ENCODE measurements at regions not wholly inside any gene's neighbourhood (a gene's known extent, or its start where the extent isn't known, plus 50 kb on each side); places are given as distances from the start of the nearest gene placed in this dataset.
"Not testable (repeated sequence)": the region's sequence is repeated elsewhere in the genome, so short reads cannot be mapped to it uniquely, and the experiment has no call there.

DNA sequence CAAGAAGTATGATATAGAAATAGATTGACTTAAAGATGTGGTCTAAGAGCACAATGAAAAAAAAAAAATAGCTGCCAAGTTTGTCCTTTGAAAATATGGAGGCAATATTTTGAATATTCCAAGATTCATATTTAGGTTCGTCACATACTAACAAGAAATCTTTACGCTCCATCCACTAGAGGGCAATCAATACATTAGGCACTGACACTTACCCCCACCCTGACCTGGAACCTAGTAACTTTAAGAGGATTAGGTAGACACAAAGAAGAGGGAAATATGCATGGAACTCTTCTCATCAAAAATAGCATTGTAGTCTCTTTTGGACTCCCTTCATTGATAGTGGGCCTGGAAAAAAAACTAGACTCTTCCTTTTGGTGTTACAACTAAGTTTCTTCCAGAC is 1108.1 kb downstream of the PCDH19 start:
- H3K27me3 Mint-ChIP-seq = peaks cover 3% of the 10 kb centered on the region
- no peak overlapping the region for H3K27ac Mint-ChIP-seq
- DNase-seq (ENCODE audit: extremely low spot score, unreplicated experiment) = no peak
- H3K4me3 Mint-ChIP-seq = no peak overlapping the region
- no peaks in the 10 kb centered on the region for H3K9me3 Mint-ChIP-seq
- peaks cover 9% of the 10 kb centered on the region for H3K4me1 Mint-ChIP-seq (ENCODE audit: unreplicated experiment)
- H3K36me3 Mint-ChIP-seq = no peaks in the 10 kb centered on the region
- TF ChIP-seq, protein P1, sequence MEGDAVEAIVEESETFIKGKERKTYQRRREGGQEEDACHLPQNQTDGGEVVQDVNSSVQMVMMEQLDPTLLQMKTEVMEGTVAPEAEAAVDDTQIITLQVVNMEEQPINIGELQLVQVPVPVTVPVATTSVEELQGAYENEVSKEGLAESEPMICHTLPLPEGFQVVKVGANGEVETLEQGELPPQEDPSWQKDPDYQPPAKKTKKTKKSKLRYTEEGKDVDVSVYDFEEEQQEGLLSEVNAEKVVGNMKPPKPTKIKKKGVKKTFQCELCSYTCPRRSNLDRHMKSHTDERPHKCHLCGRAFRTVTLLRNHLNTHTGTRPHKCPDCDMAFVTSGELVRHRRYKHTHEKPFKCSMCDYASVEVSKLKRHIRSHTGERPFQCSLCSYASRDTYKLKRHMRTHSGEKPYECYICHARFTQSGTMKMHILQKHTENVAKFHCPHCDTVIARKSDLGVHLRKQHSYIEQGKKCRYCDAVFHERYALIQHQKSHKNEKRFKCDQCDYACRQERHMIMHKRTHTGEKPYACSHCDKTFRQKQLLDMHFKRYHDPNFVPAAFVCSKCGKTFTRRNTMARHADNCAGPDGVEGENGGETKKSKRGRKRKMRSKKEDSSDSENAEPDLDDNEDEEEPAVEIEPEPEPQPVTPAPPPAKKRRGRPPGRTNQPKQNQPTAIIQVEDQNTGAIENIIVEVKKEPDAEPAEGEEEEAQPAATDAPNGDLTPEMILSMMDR (conservative IDR thresholded peaks at IDR 0.05) = peak; percentile 71

DNA sequence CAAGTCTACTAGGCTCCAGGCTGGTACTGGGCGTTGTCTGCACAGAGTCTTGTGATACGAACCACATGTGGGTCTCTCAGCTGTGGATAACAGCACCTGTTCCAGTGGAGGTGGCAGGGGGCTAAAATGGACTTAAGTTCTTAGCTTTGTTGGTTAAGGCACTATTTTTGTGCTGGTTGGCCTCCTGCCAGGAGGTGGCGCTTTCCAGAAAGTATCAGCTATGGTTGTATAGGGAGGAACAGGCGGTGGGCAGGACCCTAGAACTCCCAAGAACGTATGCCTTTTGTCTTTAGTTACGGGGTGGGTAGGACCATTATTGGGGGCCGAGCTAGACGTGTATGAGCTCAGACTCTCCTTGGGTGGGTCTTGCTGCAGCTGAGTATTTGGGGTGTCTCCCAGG is 1138.4 kb downstream of the PCDH19 start:
- no peak for DNase-seq (ENCODE audit: extremely low spot score, unreplicated experiment)
- Mint-ChIP-seq H3K36me3 (no peaks in the 10 kb centered on the region), H3K27me3 (no peaks in the 10 kb centered on the region), H3K9me3 (no peaks in the 10 kb centered on the region), H3K27ac (no peak overlapping the region), H3K4me3 (no peak overlapping the region), H3K4me1 (ENCODE audit: unreplicated experiment) (no peaks in the 10 kb centered on the region)
- TF ChIP-seq, protein P1 (conservative IDR thresholded peaks at IDR 0.05) = no peak

DNA sequence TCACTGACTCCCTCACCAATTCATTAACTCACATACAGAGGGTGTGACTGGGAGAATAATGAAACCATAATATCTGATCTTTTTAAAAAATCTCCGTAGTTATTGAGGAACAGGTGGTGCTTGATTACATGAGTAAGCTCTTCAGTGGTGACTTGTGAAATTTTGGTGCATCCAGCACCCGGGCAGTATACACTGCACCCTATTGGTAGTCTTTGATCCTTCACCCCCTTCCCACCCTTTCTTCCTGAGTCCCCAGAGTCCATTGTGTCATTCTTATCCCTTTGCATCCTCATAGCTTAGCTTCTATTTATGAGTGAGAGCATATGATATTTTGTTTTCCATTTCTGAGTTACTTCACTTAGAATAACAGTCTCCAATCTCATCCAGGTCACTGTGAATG is 1143.8 kb downstream of the PCDH19 start:
- Mint-ChIP-seq H3K4me1 (ENCODE audit: unreplicated experiment) (no peaks in the 10 kb centered on the region), H3K9me3 (no peaks in the 10 kb centered on the region), H3K36me3 (no peaks in the 10 kb centered on the region), H3K27me3 (no peaks in the 10 kb centered on the region), H3K27ac (no peak overlapping the region), H3K4me3 (no peak overlapping the region)
- no peak for DNase-seq (ENCODE audit: extremely low spot score, unreplicated experiment)
- TF ChIP-seq, protein P1 (conservative IDR thresholded peaks at IDR 0.05) = no peak

DNA sequence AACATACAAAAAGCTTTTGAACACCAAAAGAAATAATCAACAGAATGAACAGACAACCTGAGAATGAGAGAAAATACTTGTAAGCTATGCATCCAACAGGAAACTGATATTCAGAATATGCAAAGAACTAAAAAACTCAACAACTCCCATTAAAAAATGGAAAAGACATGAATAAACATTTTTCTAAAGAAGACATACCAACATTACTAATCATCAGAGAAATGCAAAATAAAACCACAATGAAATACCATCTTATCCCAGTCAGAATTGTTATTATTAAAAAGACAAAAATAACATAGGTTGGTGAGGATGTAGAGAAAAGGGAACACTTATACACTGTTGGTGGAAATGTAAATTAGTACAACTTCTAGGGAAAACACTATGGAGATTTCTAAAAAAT is 1161.9 kb downstream of the PCDH19 start:
- no peaks in the 10 kb centered on the region for H3K4me1 Mint-ChIP-seq (ENCODE audit: unreplicated experiment)
- H3K27ac Mint-ChIP-seq = no peak overlapping the region
- no peak for DNase-seq (ENCODE audit: extremely low spot score, unreplicated experiment)
- H3K4me3 Mint-ChIP-seq = no peak overlapping the region
- H3K9me3 Mint-ChIP-seq = no peaks in the 10 kb centered on the region
- H3K36me3 Mint-ChIP-seq = no peaks in the 10 kb centered on the region
- H3K27me3 Mint-ChIP-seq = no peaks in the 10 kb centered on the region
- TF ChIP-seq, protein P1 (conservative IDR thresholded peaks at IDR 0.05) = no peak

DNA sequence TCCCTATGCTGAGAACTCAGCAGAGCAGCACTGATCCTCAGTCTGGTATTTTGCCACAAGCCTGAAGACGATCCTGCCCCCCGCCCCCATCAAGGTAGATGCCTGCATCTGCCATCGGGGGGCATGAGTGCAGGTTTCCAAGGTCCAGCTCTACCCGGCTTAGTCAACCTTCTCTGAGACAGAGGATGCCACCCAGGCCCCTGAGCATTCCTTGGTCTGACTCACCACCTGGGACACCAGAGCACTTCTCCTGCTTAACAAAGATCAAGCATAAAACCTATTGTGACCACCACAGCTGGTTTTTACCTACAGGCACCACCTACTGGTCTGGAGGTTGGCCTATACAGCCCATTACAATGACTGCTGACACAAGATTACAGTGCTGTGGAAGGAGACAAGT is 1168.1 kb downstream of the PCDH19 start:
- Mint-ChIP-seq H3K9me3 (no peaks in the 10 kb centered on the region), H3K4me3 (no peak overlapping the region), H3K27me3 (no peaks in the 10 kb centered on the region), H3K27ac (no peak overlapping the region), H3K36me3 (no peaks in the 10 kb centered on the region), H3K4me1 (ENCODE audit: unreplicated experiment) (no peaks in the 10 kb centered on the region)
- TF ChIP-seq, protein P1 (conservative IDR thresholded peaks at IDR 0.05) = no peak
- DNase-seq (ENCODE audit: extremely low spot score, unreplicated experiment) = no peak

DNA sequence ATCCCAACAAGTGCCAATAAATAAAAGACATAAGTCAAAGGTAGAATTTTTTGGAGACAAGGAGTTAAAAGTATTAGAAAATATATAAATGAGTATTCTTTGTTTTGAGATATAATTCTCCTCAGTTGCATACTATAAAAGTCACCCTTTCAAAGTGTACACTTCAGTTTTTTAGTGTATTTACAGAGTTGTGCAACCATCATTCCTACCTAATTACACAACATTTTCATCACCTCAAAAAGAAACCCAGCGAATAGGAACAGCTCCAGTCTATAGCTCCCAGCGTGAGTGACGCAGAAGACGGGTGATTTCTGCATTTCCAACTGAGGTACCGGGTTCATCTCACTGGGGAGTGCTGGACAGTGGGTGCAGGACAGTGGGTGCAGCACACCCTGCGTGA is 1175.7 kb downstream of the PCDH19 start:
- not testable (repeated sequence) for H3K27ac Mint-ChIP-seq; H3K4me1 Mint-ChIP-seq (ENCODE audit: unreplicated experiment); DNase-seq (ENCODE audit: extremely low spot score, unreplicated experiment)

More for the DNA sequence above, 1175.7 kb downstream of the PCDH19 start:
- H3K9me3 Mint-ChIP-seq, H3K27me3 Mint-ChIP-seq, H3K36me3 Mint-ChIP-seq, H3K4me3 Mint-ChIP-seq: not testable (repeated sequence)
